Peyer's patch (tissue), 4 donors: ENCODE measurements at regions not wholly inside any gene's neighbourhood (a gene's known extent, or its start where the extent isn't known, plus 50 kb on each side); places are given as distances from the start of the nearest gene placed in this dataset.

Experiments
- POLR2A ChIP-seq, 2 donors: fragments of 450-650 bp; IDR thresholded peaks; one replicate each; pipeline ENCODE4 v1.5.1; 2017; ENCODE audit warnings: antibody characterized with exemption in 2 of 2, mild to moderate bottlenecking in 2 of 2, moderate library complexity in 2 of 2
- TF ChIP-seq, protein P1 (sequence below), 6 experiments: fragments of 450-650 bp in 4 of 6; fragments of 200-600 bp in 2 of 6; sonication (generic) in 1 of 6; IDR thresholded peaks; one replicate each; pipeline ENCODE4 v1.5.1; 2017 to 2019; ENCODE audit warnings: antibody characterized with exemption in 6 of 6, mild to moderate bottlenecking in 3 of 6, moderate library complexity in 1 of 6

DNA sequence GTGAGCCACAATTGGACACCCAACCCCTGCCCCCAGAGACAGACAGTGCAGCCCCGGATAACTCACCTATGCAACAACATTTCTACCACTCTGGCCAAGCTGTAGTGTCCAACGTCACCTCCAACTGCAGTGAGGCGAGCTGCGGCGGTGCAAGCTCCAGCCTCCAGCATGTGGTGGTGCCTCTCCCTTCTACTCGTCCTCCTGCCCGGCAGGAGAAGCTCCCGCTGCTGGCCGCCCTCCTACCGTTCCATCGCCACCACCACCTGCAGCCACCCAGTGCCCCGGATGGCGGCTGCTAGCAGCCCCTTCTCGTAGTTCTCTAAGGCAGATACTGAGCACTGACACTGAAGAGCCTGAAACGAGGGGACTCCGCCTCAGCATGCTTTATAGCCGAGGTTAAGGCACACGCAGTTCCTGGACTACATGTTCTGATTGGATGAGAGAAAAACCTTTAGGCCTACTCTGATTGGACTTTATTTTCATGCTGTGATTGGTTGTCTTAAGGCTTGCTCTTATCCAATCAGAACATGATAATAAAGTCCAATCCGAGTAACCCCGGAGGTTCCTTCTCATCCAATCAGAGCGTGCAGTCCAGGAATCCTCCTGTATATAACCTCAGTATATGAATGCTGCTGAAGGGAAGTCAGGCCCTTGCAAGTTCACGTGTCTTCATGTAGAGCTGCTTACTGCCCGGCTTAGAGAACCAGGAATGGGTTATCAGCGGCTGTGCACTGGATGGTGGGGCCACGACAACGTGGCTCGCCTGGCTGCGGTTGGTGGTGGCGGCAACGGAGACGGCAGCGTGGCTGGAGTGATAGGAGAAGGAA is 63.5 kb downstream of the TUBA3C start:
- TF ChIP-seq, protein P1, sequence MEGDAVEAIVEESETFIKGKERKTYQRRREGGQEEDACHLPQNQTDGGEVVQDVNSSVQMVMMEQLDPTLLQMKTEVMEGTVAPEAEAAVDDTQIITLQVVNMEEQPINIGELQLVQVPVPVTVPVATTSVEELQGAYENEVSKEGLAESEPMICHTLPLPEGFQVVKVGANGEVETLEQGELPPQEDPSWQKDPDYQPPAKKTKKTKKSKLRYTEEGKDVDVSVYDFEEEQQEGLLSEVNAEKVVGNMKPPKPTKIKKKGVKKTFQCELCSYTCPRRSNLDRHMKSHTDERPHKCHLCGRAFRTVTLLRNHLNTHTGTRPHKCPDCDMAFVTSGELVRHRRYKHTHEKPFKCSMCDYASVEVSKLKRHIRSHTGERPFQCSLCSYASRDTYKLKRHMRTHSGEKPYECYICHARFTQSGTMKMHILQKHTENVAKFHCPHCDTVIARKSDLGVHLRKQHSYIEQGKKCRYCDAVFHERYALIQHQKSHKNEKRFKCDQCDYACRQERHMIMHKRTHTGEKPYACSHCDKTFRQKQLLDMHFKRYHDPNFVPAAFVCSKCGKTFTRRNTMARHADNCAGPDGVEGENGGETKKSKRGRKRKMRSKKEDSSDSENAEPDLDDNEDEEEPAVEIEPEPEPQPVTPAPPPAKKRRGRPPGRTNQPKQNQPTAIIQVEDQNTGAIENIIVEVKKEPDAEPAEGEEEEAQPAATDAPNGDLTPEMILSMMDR (IDR thresholded peaks at IDR 0.05): no peak
- TF ChIP-seq POLR2A (IDR thresholded peaks at IDR 0.05): no peak
